ENCODE measurements at regions not wholly inside any gene's neighbourhood (a gene's known extent, or its start where the extent isn't known, plus 50 kb on each side); places are given as distances from the start of the nearest gene placed in this dataset.

GRCh38 chrX:43003939-43004338, 226.0 kb upstream of the PPP1R2C start:
- no peak overlapping the region for H3K27ac ChIP-seq (ENCODE audit: control insufficient read depth, insufficient read depth, low read length)
- no peak overlapping the region for H3K4me3 ChIP-seq (ENCODE audit: control insufficient read depth in 2 of 3, extremely low read depth in 1 of 3, insufficient read depth in 2 of 3, low read depth in 1 of 3, low read length in 3 of 3)
- dilution Hi-C loops (cut with MboI; ENCODE audit: extremely low pct_ligation_motif_present, low sequenced_read_pairs), result no loop called here
- H3K27me3 ChIP-seq (ENCODE audit: control insufficient read depth, extremely low read depth, insufficient read depth, low read length), result peaks cover 4% of the 10 kb centered on the region
- no peaks in the 10 kb centered on the region for H3K79me2 ChIP-seq (ENCODE audit: control insufficient read depth, insufficient read depth, low read length)
- no peak for DNase-seq (ENCODE audit: low read depth, low spot score)
- no peaks in the 10 kb centered on the region for H3K4me1 ChIP-seq (ENCODE audit: control insufficient read depth, extremely low read depth, insufficient read depth, low read length)
- FAIRE-seq, result no peak
- no peak overlapping the region for H2AFZ ChIP-seq (ENCODE audit: control insufficient read depth, low read length)
- H3K9me1 ChIP-seq (ENCODE audit: control insufficient read depth, extremely low read depth, insufficient read depth, low read length), result no peaks in the 10 kb centered on the region
- no peak overlapping the region for H3K9ac ChIP-seq (ENCODE audit: control insufficient read depth, extremely low read depth, insufficient read depth, low read length)
- TF ChIP-seq CTCF (optimal IDR thresholded peaks at IDR 0.05 in 1 of 3, IDR thresholded peaks at IDR 0.05 in 1 of 3, conservative IDR thresholded peaks at IDR 0.05 in 1 of 3; ENCODE audit: extremely low read depth in 1 of 3, insufficient read depth in 2 of 3, low read length in 3 of 3), result no peak
- no peak for TF ChIP-seq EZH2 (IDR thresholded peaks at IDR 0.05; ENCODE audit: low read length)
- H3K36me3 ChIP-seq (ENCODE audit: control insufficient read depth in 2 of 2, extremely low read depth in 1 of 2, insufficient read depth in 2 of 2, low read length in 2 of 2), result no peaks in the 10 kb centered on the region
- no peaks in the 10 kb centered on the region for H4K20me1 ChIP-seq (ENCODE audit: control insufficient read depth, extremely low read depth, insufficient read depth, low read length)
- no peak overlapping the region for H3K4me2 ChIP-seq (ENCODE audit: control insufficient read depth, extremely low read depth, insufficient read depth, low read depth, low read length)
- no peaks in the 10 kb centered on the region for H3K9me3 ChIP-seq (ENCODE audit: control insufficient read depth, low read depth, low read length)

GRCh38 chrX:43005561-43005960, 227.6 kb upstream of the PPP1R2C start:
- no peaks in the 10 kb centered on the region for H3K9me3 ChIP-seq (ENCODE audit: control insufficient read depth, low read depth, low read length)
- no peak overlapping the region for H3K4me3 ChIP-seq (ENCODE audit: control insufficient read depth in 2 of 3, extremely low read depth in 1 of 3, insufficient read depth in 2 of 3, low read depth in 1 of 3, low read length in 3 of 3)
- H3K4me2 ChIP-seq (ENCODE audit: control insufficient read depth, extremely low read depth, insufficient read depth, low read depth, low read length), result no peak overlapping the region
- no peaks in the 10 kb centered on the region for H4K20me1 ChIP-seq (ENCODE audit: control insufficient read depth, extremely low read depth, insufficient read depth, low read length)
- H3K27me3 ChIP-seq (ENCODE audit: control insufficient read depth, extremely low read depth, insufficient read depth, low read length), result no peaks in the 10 kb centered on the region
- DNase-seq (ENCODE audit: low read depth, low spot score) (no peak), FAIRE-seq (no peak)
- no peaks in the 10 kb centered on the region for H3K4me1 ChIP-seq (ENCODE audit: control insufficient read depth, extremely low read depth, insufficient read depth, low read length)
- TF ChIP-seq EZH2 (IDR thresholded peaks at IDR 0.05; ENCODE audit: low read length) (no peak), CTCF (optimal IDR thresholded peaks at IDR 0.05 in 1 of 3, IDR thresholded peaks at IDR 0.05 in 1 of 3, conservative IDR thresholded peaks at IDR 0.05 in 1 of 3; ENCODE audit: extremely low read depth in 1 of 3, insufficient read depth in 2 of 3, low read length in 3 of 3) (no peak)
- no peaks in the 10 kb centered on the region for H3K9me1 ChIP-seq (ENCODE audit: control insufficient read depth, extremely low read depth, insufficient read depth, low read length)
- H3K9ac ChIP-seq (ENCODE audit: control insufficient read depth, extremely low read depth, insufficient read depth, low read length), result no peak overlapping the region
- no peaks in the 10 kb centered on the region for H3K79me2 ChIP-seq (ENCODE audit: control insufficient read depth, insufficient read depth, low read length)
- no peak overlapping the region for H2AFZ ChIP-seq (ENCODE audit: control insufficient read depth, low read length)
- dilution Hi-C loops (cut with MboI; ENCODE audit: extremely low pct_ligation_motif_present, low sequenced_read_pairs), result no loop called here
- no peaks in the 10 kb centered on the region for H3K36me3 ChIP-seq (ENCODE audit: control insufficient read depth in 2 of 2, extremely low read depth in 1 of 2, insufficient read depth in 2 of 2, low read length in 2 of 2)
- no peak overlapping the region for H3K27ac ChIP-seq (ENCODE audit: control insufficient read depth, insufficient read depth, low read length)
